ENCODE measurements at regions not wholly inside any gene's neighbourhood (a gene's known extent, or its start where the extent isn't known, plus 50 kb on each side); places are given as distances from the start of the nearest gene placed in this dataset.

- TF ChIP-seq ATF2 (IDR thresholded peaks at IDR 0.05; ENCODE audit: low read length) (no peak), PML (IDR thresholded peaks at IDR 0.05; ENCODE audit: low read length) (no peak), POLR2AphosphoS2 (IDR thresholded peaks at IDR 0.05; ENCODE audit: low read depth, low read length) (no peak)
These were observed 78.7 kb upstream of the CCND1 start (continued) for GRCh38 chr11:69562302-69562701.

GRCh38 chr11:69562816-69563215 lies 78.1 kb upstream of the CCND1 start:
- no peak for FAIRE-seq
- TF ChIP-seq PAX5 (IDR thresholded peaks at IDR 0.05; ENCODE audit: borderline replicate concordance, low read depth, low read length) (no peak), NR2F1 (conservative IDR thresholded peaks at IDR 0.05) (no peak), ZBTB4 (CRISPR knock-in tag; IDR thresholded peaks at IDR 0.05) (no peak), SUPT20H (IDR thresholded peaks at IDR 0.05; ENCODE audit: borderline replicate concordance, control insufficient read depth, low read depth, low read length) (no peak), CEBPB (IDR thresholded peaks at IDR 0.05; ENCODE audit: borderline replicate concordance in 1 of 2, low read depth in 2 of 2, low read length in 2 of 2) (no peak), SIX5 (IDR thresholded peaks at IDR 0.05; ENCODE audit: low read depth, low read length, severe bottlenecking) (no peak), BRCA1 (IDR thresholded peaks at IDR 0.05; ENCODE audit: low read depth, low read length) (no peak), MLLT1 (IDR thresholded peaks at IDR 0.05) (no peak), KAT2A (conservative IDR thresholded peaks at IDR 0.05; ENCODE audit: control insufficient read depth, low read depth, low read length) (no peak), CBX5 (IDR thresholded peaks at IDR 0.05; ENCODE audit: low read depth) (no peak)
- TF ChIP-seq, protein P1, sequence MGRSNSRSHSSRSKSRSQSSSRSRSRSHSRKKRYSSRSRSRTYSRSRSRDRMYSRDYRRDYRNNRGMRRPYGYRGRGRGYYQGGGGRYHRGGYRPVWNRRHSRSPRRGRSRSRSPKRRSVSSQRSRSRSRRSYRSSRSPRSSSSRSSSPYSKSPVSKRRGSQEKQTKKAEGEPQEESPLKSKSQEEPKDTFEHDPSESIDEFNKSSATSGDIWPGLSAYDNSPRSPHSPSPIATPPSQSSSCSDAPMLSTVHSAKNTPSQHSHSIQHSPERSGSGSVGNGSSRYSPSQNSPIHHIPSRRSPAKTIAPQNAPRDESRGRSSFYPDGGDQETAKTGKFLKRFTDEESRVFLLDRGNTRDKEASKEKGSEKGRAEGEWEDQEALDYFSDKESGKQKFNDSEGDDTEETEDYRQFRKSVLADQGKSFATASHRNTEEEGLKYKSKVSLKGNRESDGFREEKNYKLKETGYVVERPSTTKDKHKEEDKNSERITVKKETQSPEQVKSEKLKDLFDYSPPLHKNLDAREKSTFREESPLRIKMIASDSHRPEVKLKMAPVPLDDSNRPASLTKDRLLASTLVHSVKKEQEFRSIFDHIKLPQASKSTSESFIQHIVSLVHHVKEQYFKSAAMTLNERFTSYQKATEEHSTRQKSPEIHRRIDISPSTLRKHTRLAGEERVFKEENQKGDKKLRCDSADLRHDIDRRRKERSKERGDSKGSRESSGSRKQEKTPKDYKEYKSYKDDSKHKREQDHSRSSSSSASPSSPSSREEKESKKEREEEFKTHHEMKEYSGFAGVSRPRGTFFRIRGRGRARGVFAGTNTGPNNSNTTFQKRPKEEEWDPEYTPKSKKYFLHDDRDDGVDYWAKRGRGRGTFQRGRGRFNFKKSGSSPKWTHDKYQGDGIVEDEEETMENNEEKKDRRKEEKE (IDR thresholded peaks at IDR 0.05): no peak

More at GRCh38 chr11:69562816-69563215, 78.1 kb upstream of the CCND1 start:
- ChIA-PET CTCF (no interaction called here), POLR2A (no interaction called here), RAD21 (ENCODE audit: unreplicated experiment) (no interaction called here), SMC1A (ENCODE audit: uncharacterized antibody, unreplicated experiment) (no interaction called here)
- Histone ChIP-seq H3K36me3 (ENCODE audit: control insufficient read depth in 2 of 2, insufficient read depth in 2 of 2, low read length in 1 of 2) (no peaks in the 10 kb centered on the region), H3K4me3 (no peak overlapping the region), H3K27ac (ENCODE audit: control insufficient read depth, insufficient read depth) (no peak overlapping the region), H2AFZ (ENCODE audit: control insufficient read depth, low read depth, low read length) (no peak overlapping the region), H3K4me2 (ENCODE audit: control insufficient read depth, insufficient read depth) (no peak overlapping the region), H4K20me1 (ENCODE audit: control insufficient read depth, insufficient read depth) (no peaks in the 10 kb centered on the region), H3K79me2 (ENCODE audit: control insufficient read depth, insufficient read depth, low read length) (no peaks in the 10 kb centered on the region), H3K4me1 (ENCODE audit: control insufficient read depth, insufficient read depth, low read length) (no peaks in the 10 kb centered on the region), H3K9ac (ENCODE audit: control insufficient read depth, insufficient read depth, low read length) (no peak overlapping the region), H3K9me3 (replicated peaks; ENCODE audit: control insufficient read depth, insufficient read depth, low read length) (no peaks in the 10 kb centered on the region; the same call in 2 of the 3 replicates), H3K27me3 (replicated peaks in 1 of 2; ENCODE audit: control insufficient read depth in 2 of 2, insufficient read depth in 2 of 2, low read length in 1 of 2) (no peaks in the 10 kb centered on the region; a peak in 1 of 4 replicates)
- DNase-seq (ENCODE audit: low read depth, low spot score) (no peak), ATAC-seq (no peak)
- in situ Hi-C loops (cut with MboI): no loop called here
- 28% methylated on average over 3 of the region's 4 CpGs for WGBS (ENCODE audit: insufficient coverage, insufficient replicate concordance, low lambda C conversion rate, missing lambda C conversion rate)
- intact Hi-C loops (cut with micrococcal nuclease; ENCODE audit: unreplicated experiment): no loop called here
- BruUV-seq (replicated peaks): no TSS peak
